ENCODE measurements at regions not wholly inside any gene's neighbourhood (a gene's known extent, or its start where the extent isn't known, plus 50 kb on each side); places are given as distances from the start of the nearest gene placed in this dataset.

- TF ChIP-seq CTCF (IDR thresholded peaks at IDR 0.05) = no peak
- TF ChIP-seq POLR2AphosphoS5 (IDR thresholded peaks at IDR 0.05) = no peak
- TF ChIP-seq EP300 (IDR thresholded peaks at IDR 0.05) = no peak
- no peak for TF ChIP-seq POLR2A (IDR thresholded peaks at IDR 0.05)
- no peaks in the 10 kb centered on the region for H3K9me3 ChIP-seq
- no peak overlapping the region for H3K27ac ChIP-seq
- no peak overlapping the region for H3K4me3 ChIP-seq
- H3K4me1 ChIP-seq = no peaks in the 10 kb centered on the region
- H3K27me3 ChIP-seq = no peaks in the 10 kb centered on the region
- no peak for DNase-seq
- intact Hi-C loops (cut with DNase I) = no loop called here
- no peaks in the 10 kb centered on the region for H3K36me3 ChIP-seq
- 85 to 91% methylated on average over 2 of the region's 2 CpGs for WGBS, 2 donors
Measured at GRCh38 chr4:135941671-135942070, 1590.6 kb downstream of the PCDH18 start.

DNA sequence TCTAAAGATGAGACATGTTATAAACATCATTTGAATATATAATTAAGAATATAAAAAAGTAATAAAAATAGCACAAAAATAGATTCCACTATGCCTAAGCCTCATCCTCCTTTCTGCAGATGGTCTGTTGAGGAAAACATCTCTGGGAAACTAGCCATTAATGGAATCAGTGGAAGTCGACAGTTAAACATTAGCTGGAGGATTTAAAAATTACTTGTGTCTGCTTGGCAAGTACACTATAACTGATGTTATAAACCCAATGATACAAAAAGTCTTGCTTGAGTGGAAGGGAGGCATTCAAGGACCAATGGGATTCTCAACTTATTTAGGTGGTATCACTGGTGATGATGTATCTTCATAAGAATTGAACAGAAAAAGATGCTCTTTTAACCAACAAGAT, 1598.3 kb downstream of the PCDH18 start:
- no peaks in the 10 kb centered on the region for H3K36me3 ChIP-seq
- no peak overlapping the region for H3K4me3 ChIP-seq
- H3K9me3 ChIP-seq = peaks cover 0 to 4% (median 0%) of the 10 kb centered on the region in 4 donors
- no peak overlapping the region for H3K27ac ChIP-seq
- 62 to 67% methylated on average over 1 of the region's 1 CpG for WGBS, 2 donors
- H3K4me1 ChIP-seq = no peaks in the 10 kb centered on the region
- no peak for DNase-seq
- TF ChIP-seq POLR2AphosphoS5 (IDR thresholded peaks at IDR 0.05) = no peak
- TF ChIP-seq EP300 (IDR thresholded peaks at IDR 0.05) = no peak
- no peak for TF ChIP-seq CTCF (IDR thresholded peaks at IDR 0.05)
- TF ChIP-seq POLR2A (IDR thresholded peaks at IDR 0.05) = no peak
- intact Hi-C loops (cut with DNase I) = no loop called here
- no peaks in the 10 kb centered on the region for H3K27me3 ChIP-seq

DNA sequence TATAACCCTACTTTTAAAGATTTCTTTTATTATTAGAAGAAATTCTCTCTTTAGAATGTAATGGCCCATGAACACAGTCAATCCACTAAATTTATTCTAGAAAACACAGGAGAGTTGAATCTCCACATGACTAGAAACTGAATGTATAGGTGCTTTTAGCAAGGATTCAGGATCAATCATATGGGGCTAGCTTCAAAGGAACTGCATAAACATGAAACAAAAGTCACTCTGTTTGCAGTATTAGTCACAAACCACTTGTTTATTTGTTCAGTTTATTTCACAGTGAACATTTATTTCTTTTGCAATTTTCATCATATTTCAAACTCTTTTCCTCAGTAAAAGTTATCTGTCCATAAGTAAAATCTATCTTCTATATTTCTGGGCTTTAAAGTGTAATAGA, 1604.6 kb downstream of the PCDH18 start:
- Histone ChIP-seq H3K27ac (no peak overlapping the region), H3K27me3 (no peaks in the 10 kb centered on the region), H3K36me3 (no peaks in the 10 kb centered on the region), H3K4me1 (no peaks in the 10 kb centered on the region), H3K9me3 (peaks cover 0 to 4% (median 0%) of the 10 kb centered on the region in 4 donors), H3K4me3 (no peak overlapping the region)
- TF ChIP-seq CTCF (IDR thresholded peaks at IDR 0.05) (no peak), POLR2AphosphoS5 (IDR thresholded peaks at IDR 0.05) (no peak), EP300 (IDR thresholded peaks at IDR 0.05) (no peak), POLR2A (IDR thresholded peaks at IDR 0.05) (no peak)
- intact Hi-C loops (cut with DNase I) = no loop called here
- DNase-seq = no peak

GRCh38 chr4:135921081-135921480, 1611.2 kb downstream of the PCDH18 start:
- no peak for DNase-seq
- Histone ChIP-seq H3K27ac (no peak overlapping the region), H3K27me3 (no peaks in the 10 kb centered on the region), H3K9me3 (no peaks in the 10 kb centered on the region), H3K4me1 (no peaks in the 10 kb centered on the region), H3K36me3 (no peaks in the 10 kb centered on the region), H3K4me3 (no peak overlapping the region)
- intact Hi-C loops (cut with DNase I) = no loop called here
- TF ChIP-seq POLR2A (IDR thresholded peaks at IDR 0.05) (no peak), EP300 (IDR thresholded peaks at IDR 0.05) (no peak), POLR2AphosphoS5 (IDR thresholded peaks at IDR 0.05) (no peak), CTCF (IDR thresholded peaks at IDR 0.05) (no peak)

- 70 to 80% methylated on average over 1 of the region's 1 CpG for WGBS, 2 donors
- Histone ChIP-seq H3K36me3 (no peaks in the 10 kb centered on the region), H3K27ac (no peak overlapping the region), H3K9me3 (no peaks in the 10 kb centered on the region), H3K4me1 (no peaks in the 10 kb centered on the region), H3K4me3 (no peak overlapping the region), H3K27me3 (no peaks in the 10 kb centered on the region)
- TF ChIP-seq CTCF (IDR thresholded peaks at IDR 0.05) (no peak), POLR2AphosphoS5 (IDR thresholded peaks at IDR 0.05) (no peak), EP300 (IDR thresholded peaks at IDR 0.05) (no peak), POLR2A (IDR thresholded peaks at IDR 0.05) (no peak)
- no peak for DNase-seq
- intact Hi-C loops (cut with DNase I) = no loop called here
Measured at GRCh38 chr4:135917011-135917410, 1615.3 kb downstream of the PCDH18 start.
